OCI-LY7 (cell line): ENCODE measurements at regions not wholly inside any gene's neighbourhood (a gene's known extent, or its start where the extent isn't known, plus 50 kb on each side); places are given as distances from the start of the nearest gene placed in this dataset.
A peak's percentile ranks its signal among the peaks of the same experiment; 100 is the strongest.

Experiments used
- BruUV-seq: library from RNA; stranded (reverse); fragments of 400-500 nt; replicated peaks from 2 replicates; lab custom pipeline; 2021; lab: Mats Ljungman, UMichigan
- CTCF ChIA-PET: fragments of 300-600 bp; sonication (Branson Sonifier 250); formaldehyde crosslinking; loops from one replicate; lab custom pipeline; 2022; ENCODE audit warnings: antibody characterized with exemption; ENCODE audit not compliant: unreplicated experiment; lab: Charles Lee
- POLR2A ChIA-PET: fragments of 300-600 bp; sonication (Branson Sonifier 250); formaldehyde crosslinking; loops from one replicate; lab custom pipeline; 2022; ENCODE audit warnings: antibody characterized with exemption; lab: Charles Lee
- DNase-seq: peaks from one replicate; pipeline ENCODE4 v3.0.0-alpha.2; 2015; ENCODE audit warnings: low spot score
- H2AFZ ChIP-seq: fragments of 200-600 bp; sonication (generic), shearing (Covaris generic); 2 replicates; pipeline ENCODE4 v1.6.1; 2014; ENCODE audit warnings: mild to moderate bottlenecking, antibody characterized with exemption, low read length, moderate library complexity
- H3K27ac ChIP-seq: fragments of 200-600 bp; sonication (generic); 2 replicates; pipeline ENCODE4 v1.5.1; 2014; ENCODE audit warnings: mixed run types, low read depth, mild to moderate bottlenecking, moderate library complexity, low read length, inconsistent platforms; ENCODE audit not compliant: poor library complexity, severe bottlenecking
- H3K36me3 ChIP-seq: fragments of 200-600 bp; sonication (generic); 2 replicates; pipeline ENCODE4 v1.6.1; 2014; ENCODE audit warnings: mild to moderate bottlenecking, antibody characterized with exemption, low read length, moderate library complexity, mixed read lengths; ENCODE audit not compliant: insufficient read depth
- H3K4me1 ChIP-seq: fragments of 200-600 bp; sonication (generic); 2 replicates; pipeline ENCODE4 v1.5.1; 2014; ENCODE audit warnings: mild to moderate bottlenecking, low read length; ENCODE audit not compliant: insufficient read depth, poor library complexity, severe bottlenecking
- H3K4me2 ChIP-seq: fragments of 200-600 bp; sonication (generic); 2 replicates; pipeline ENCODE4 v1.6.1; 2014; ENCODE audit warnings: mild to moderate bottlenecking, low read length
- H3K4me3 ChIP-seq: fragments of 200-600 bp; sonication (generic); 2 replicates; pipeline ENCODE4 v1.5.1; 2014; ENCODE audit warnings: mild to moderate bottlenecking, low read depth, low read length; ENCODE audit not compliant: poor library complexity, severe bottlenecking
- H3K79me2 ChIP-seq: fragments of 200-600 bp; sonication (generic); 2 replicates; pipeline ENCODE4 v1.6.1; 2016; ENCODE audit warnings: low read depth, mild to moderate bottlenecking, low read length, moderate library complexity, mixed read lengths; ENCODE audit not compliant: insufficient read depth
- H3K9me2 ChIP-seq: fragments of 200-600 bp; sonication (generic); 2 replicates; pipeline ENCODE4 v1.6.1; 2016; ENCODE audit warnings: mild to moderate bottlenecking, low read length, mixed read lengths; ENCODE audit not compliant: insufficient read depth
- H3K9me3 ChIP-seq: fragments of 200-600 bp; sonication (generic); 2 replicates; pipeline ENCODE4 v1.6.1; 2014; ENCODE audit warnings: mild to moderate bottlenecking, mixed run types, low read length, mixed read lengths
- H4K20me1 ChIP-seq: fragments of 200-600 bp; sonication (generic); 2 replicates; pipeline ENCODE4 v1.6.1; 2014; ENCODE audit warnings: mild to moderate bottlenecking, antibody characterized with exemption, low read length, moderate library complexity, mixed read lengths; ENCODE audit not compliant: insufficient read depth
- CTCF ChIP-seq: fragments of 200-600 bp; sonication (generic); conservative IDR thresholded peaks from 2 replicates; pipeline ENCODE4 v1.5.1; 2014; ENCODE audit warnings: mild to moderate bottlenecking, antibody characterized with exemption, low read length, moderate library complexity, mixed read lengths
- EZH2phosphoT487 ChIP-seq: fragments of 200-600 bp; sonication (generic); IDR thresholded peaks from 2 replicates; pipeline ENCODE4 v1.6.1; 2018; ENCODE audit warnings: low read depth, borderline replicate concordance, mild to moderate bottlenecking, mixed run types, antibody characterized with exemption, low read length, moderate library complexity, mixed read lengths
- intact Hi-C: fragments of 100-400 bp; cut with micrococcal nuclease; formaldehyde crosslinking; loops from one replicate; pipeline ENCODE4 v1.10.0; 2022; ENCODE audit not compliant: unreplicated experiment

- peak overlapping the region; percentile 38 for H3K4me3 ChIP-seq
- BruUV-seq = TSS peak; percentile 91
- peak overlapping the region; percentile 62 for H3K4me2 ChIP-seq
- H3K9me3 ChIP-seq = peaks cover 24% of the 10 kb centered on the region; the same call in 1 of the 2 replicates
- ChIA-PET CTCF (interaction anchor here (0.6 to 1.3 kb wide), 2 partner anchors 47 to 106 kb away, joined by 3 read pairs; no protein-coding TSS in a partner anchor), POLR2A (interaction anchor here (0.7 to 1.3 kb wide), 17 partner anchors 11 to 463 kb away, joined by 3 to 13 read pairs (median 3); no protein-coding TSS in a partner anchor)
- peak overlapping the region; percentile 76 for H2AFZ ChIP-seq
- H4K20me1 ChIP-seq = no peaks in the 10 kb centered on the region
- H3K4me1 ChIP-seq = peaks cover 43% of the 10 kb centered on the region
- peaks cover 28% of the 10 kb centered on the region; the same call in 1 of the 2 replicates for H3K36me3 ChIP-seq
- peak; percentile 91 for DNase-seq
- H3K79me2 ChIP-seq = no peaks in the 10 kb centered on the region
- peak overlapping the region; percentile 92 for H3K27ac ChIP-seq
- intact Hi-C loops = loop anchor here (1.0 to 2.0 kb wide), 2 partner anchors 47 to 105 kb away; no protein-coding TSS in a partner anchor
- TF ChIP-seq EZH2phosphoT487 = no peak
- H3K9me2 ChIP-seq = no peaks in the 10 kb centered on the region
Measured at GRCh38 chr1:199041173-199041914, 402.5 kb downstream of the PTPRC start.

GRCh38 chr1:199042193-199042592, 403.4 kb downstream of the PTPRC start:
- BruUV-seq = no TSS peak
- H3K27ac ChIP-seq = peak overlapping the region; percentile 92
- ChIA-PET CTCF (interaction anchor here (0.6 to 1.3 kb wide), 2 partner anchors 46 to 107 kb away, joined by 3 read pairs; no protein-coding TSS in a partner anchor), POLR2A (interaction anchor here (0.6 to 1.3 kb wide), 18 partner anchors 10 to 463 kb away, joined by 3 to 13 read pairs (median 3); no protein-coding TSS in a partner anchor)
- H3K79me2 ChIP-seq = no peaks in the 10 kb centered on the region
- H2AFZ ChIP-seq = peak overlapping the region; percentile 41; the same call in 1 of the 2 replicates
- no peaks in the 10 kb centered on the region for H3K9me2 ChIP-seq
- no peak for TF ChIP-seq EZH2phosphoT487
- no peak for TF ChIP-seq CTCF
- peak overlapping the region; percentile 62 for H3K4me2 ChIP-seq
- no peak overlapping the region for H3K4me3 ChIP-seq
- H3K4me1 ChIP-seq = peaks cover 45% of the 10 kb centered on the region
- peaks cover 28% of the 10 kb centered on the region; the same call in 1 of the 2 replicates for H3K36me3 ChIP-seq
- H3K9me3 ChIP-seq = peaks cover 24% of the 10 kb centered on the region; the same call in 1 of the 2 replicates
- intact Hi-C loops = no loop called here
- H4K20me1 ChIP-seq = no peaks in the 10 kb centered on the region
- DNase-seq = no peak

GRCh38 chr1:199044191-199044590, 405.4 kb downstream of the PTPRC start:
- POLR2A ChIA-PET = interaction anchor here (0.7 to 1.2 kb wide), 3 partner anchors 28 to 115 kb away, joined by 3 read pairs; no protein-coding TSS in a partner anchor
- intact Hi-C loops = no loop called here

More at GRCh38 chr1:199044191-199044590, 405.4 kb downstream of the PTPRC start:
- Histone ChIP-seq H3K4me3 (no peak overlapping the region), H3K36me3 (peaks cover 28% of the 10 kb centered on the region; the same call in 1 of the 2 replicates), H3K4me2 (no peak overlapping the region), H3K79me2 (no peaks in the 10 kb centered on the region), H3K4me1 (peaks cover 39% of the 10 kb centered on the region), H2AFZ (peak overlapping the region; percentile 58; the same call in 1 of the 2 replicates), H3K9me3 (peaks cover 24% of the 10 kb centered on the region; the same call in 1 of the 2 replicates), H3K27ac (no peak overlapping the region), H4K20me1 (no peaks in the 10 kb centered on the region), H3K9me2 (no peaks in the 10 kb centered on the region)
- TF ChIP-seq EZH2phosphoT487 = no peak
- TF ChIP-seq CTCF = no peak
- no TSS peak for BruUV-seq
- CTCF ChIA-PET = no interaction called here
- DNase-seq = no peak
